Neuronal stem cell (in vitro differentiated cells): ENCODE measurements at regions not wholly inside any gene's neighbourhood (a gene's known extent, or its start where the extent isn't known, plus 50 kb on each side); places are given as distances from the start of the nearest gene placed in this dataset.

Source experiments
- DNase-seq: peaks from one replicate; pipeline ENCODE4 v3.0.0-alpha.2; 2013; ENCODE audit warnings: low spot score
- H2AFZ ChIP-seq: one replicate; pipeline ENCODE4 v1.6.1; 2013; ENCODE audit warnings: mild to moderate bottlenecking, low read length, inconsistent platforms
- H2AK5ac ChIP-seq: 2 replicates; pipeline ENCODE4 v1.6.1; 2013; ENCODE audit warnings: low read depth, mild to moderate bottlenecking, inconsistent platforms, low read length, moderate library complexity, mixed read lengths
- H2BK120ac ChIP-seq: 2 replicates; pipeline ENCODE4 v1.6.1; 2013; ENCODE audit warnings: low read depth, mild to moderate bottlenecking, inconsistent platforms, low read length, moderate library complexity, mixed read lengths
- H2BK12ac ChIP-seq: one replicate; pipeline ENCODE4 v1.6.1; 2013; ENCODE audit warnings: low read length, inconsistent platforms
- H2BK15ac ChIP-seq: 2 replicates; pipeline ENCODE4 v1.6.1; 2013; ENCODE audit warnings: mild to moderate bottlenecking, low read length, inconsistent platforms, mixed read lengths
- H2BK5ac ChIP-seq: one replicate; pipeline ENCODE4 v1.6.1; 2013; ENCODE audit warnings: inconsistent platforms, mild to moderate bottlenecking, low read length, moderate library complexity
- H3K14ac ChIP-seq: one replicate; pipeline ENCODE4 v1.6.1; 2013; ENCODE audit warnings: low read length, inconsistent platforms
- H3K18ac ChIP-seq: 2 replicates; pipeline ENCODE4 v1.6.1; 2013; ENCODE audit warnings: low read length, inconsistent platforms
- H3K23ac ChIP-seq: 2 replicates; pipeline ENCODE4 v1.6.1; 2013; ENCODE audit warnings: low read depth, mild to moderate bottlenecking, mixed read lengths, low read length, inconsistent platforms; ENCODE audit not compliant: poor library complexity
- H3K27ac ChIP-seq: replicated peaks from 3 replicates; pipeline ENCODE4 v1.5.1; 2013; ENCODE audit warnings: low read length, inconsistent platforms
- H3K27me3 ChIP-seq, 3 experiments: 2 replicates each; pipeline ENCODE4 v1.6.1; 2013; ENCODE audit warnings: low read length in 3 of 3, mild to moderate bottlenecking in 2 of 3, inconsistent platforms in 1 of 3, low read depth in 1 of 3, mixed read lengths in 1 of 3, moderate library complexity in 1 of 3; ENCODE audit not compliant: control insufficient read depth in 3 of 3, insufficient read depth in 3 of 3
- H3K36me3 ChIP-seq, 2 donors: replicated peaks in 1 of 2; 2 replicates each; pipeline ENCODE4 v1.6.1; 2013; ENCODE audit warnings: low read length in 2 of 2; ENCODE audit not compliant: control insufficient read depth in 2 of 2, insufficient read depth in 2 of 2
- H3K4ac ChIP-seq: 2 replicates; pipeline ENCODE4 v1.6.1; 2013; ENCODE audit warnings: inconsistent platforms, mild to moderate bottlenecking, low read length, moderate library complexity
- H3K4me1 ChIP-seq, 2 donors: 1 replicate in 1 of 2; 2 replicates in 1 of 2; pipeline ENCODE4 v1.6.1; 2013; ENCODE audit warnings: low read length in 2 of 2, low read depth in 1 of 2; ENCODE audit not compliant: control insufficient read depth in 2 of 2, insufficient read depth in 1 of 2
- H3K4me2 ChIP-seq: one replicate; pipeline ENCODE4 v1.6.1; 2013; ENCODE audit warnings: mild to moderate bottlenecking, low read length, inconsistent platforms; ENCODE audit not compliant: insufficient read depth, poor library complexity, severe bottlenecking
- H3K4me3 ChIP-seq, 2 donors: 2 replicates each; pipeline ENCODE4 v1.5.1; 2013; ENCODE audit warnings: low read length in 2 of 2, mild to moderate bottlenecking in 2 of 2, inconsistent platforms in 1 of 2, moderate library complexity in 1 of 2
- H3K79me1 ChIP-seq: one replicate; pipeline ENCODE4 v1.6.1; 2013; ENCODE audit warnings: low read depth, mild to moderate bottlenecking, inconsistent platforms, low read length, moderate library complexity
- H3K9ac ChIP-seq: one replicate; pipeline ENCODE4 v1.6.1; 2013; ENCODE audit warnings: mild to moderate bottlenecking, low read depth, low read length, inconsistent platforms; ENCODE audit not compliant: poor library complexity
- H3K9me3 ChIP-seq, 2 donors: replicated peaks in 1 of 2; 2 replicates each; pipeline versions ENCODE3 to v1.6.1; 2013; ENCODE audit warnings: low read length in 2 of 2, mild to moderate bottlenecking in 2 of 2, inconsistent platforms in 1 of 2, low read depth in 1 of 2, mixed read lengths in 1 of 2, moderate library complexity in 1 of 2; ENCODE audit not compliant: control insufficient read depth in 2 of 2, insufficient read depth in 1 of 2
- H4K8ac ChIP-seq: one replicate; pipeline ENCODE4 v1.6.1; 2013; ENCODE audit warnings: low read depth, mild to moderate bottlenecking, inconsistent platforms, low read length, moderate library complexity
- H4K91ac ChIP-seq: one replicate; pipeline ENCODE4 v1.6.1; 2013; ENCODE audit warnings: low read length, low read depth, mild to moderate bottlenecking, inconsistent platforms; ENCODE audit not compliant: poor library complexity
- WGBS, 2 donors: extraction: QIAGEN DNeasy Blood & Tissue Kit; methylation state at CpG; one replicate each; pipeline ENCODE4 v1.1.7; 2013; ENCODE audit warnings: missing lambda C conversion rate in 2 of 2, mixed read lengths in 1 of 2; ENCODE audit not compliant: insufficient read length in 2 of 2, insufficient replicate concordance in 1 of 2; ENCODE audit errors: extremely low coverage in 2 of 2; 5-methylcytosine and 5-hydroxymethylcytosine counted together

GRCh38 chr3:63042833-63043232 is 167.6 kb upstream of the CADPS start:
- Histone ChIP-seq H3K27me3 (no peaks in the 10 kb centered on the region), H4K8ac (no peak overlapping the region), H2BK5ac (no peak overlapping the region), H3K23ac (no peak overlapping the region), H2BK12ac (no peak overlapping the region), H2AFZ (no peak overlapping the region), H3K4me1 (no peaks in the 10 kb centered on the region), H2BK15ac (no peak overlapping the region), H3K4me3 (no peak overlapping the region), H4K91ac (no peak overlapping the region), H3K27ac (no peak overlapping the region), H3K9me3 (no peaks in the 10 kb centered on the region), H3K79me1 (no peaks in the 10 kb centered on the region), H2BK120ac (no peak overlapping the region), H3K4me2 (no peak overlapping the region), H3K4ac (no peak overlapping the region), H3K9ac (no peak overlapping the region), H3K14ac (no peak overlapping the region), H3K36me3 (no peaks in the 10 kb centered on the region), H3K18ac (no peak overlapping the region), H2AK5ac (no peak overlapping the region)
- DNase-seq, result no peak
- WGBS, 2 donors, result no CpG with 5 or more reads among the region's 3 CpGs

GRCh38 chr3:63043631-63044030 is 168.4 kb upstream of the CADPS start:
- no peak overlapping the region for H3K4me3 ChIP-seq
- H3K9ac ChIP-seq, result no peak overlapping the region
- H3K18ac ChIP-seq, result no peak overlapping the region
- H3K23ac ChIP-seq, result no peak overlapping the region
- H4K91ac ChIP-seq, result no peak overlapping the region
- no peak for DNase-seq
- no peak overlapping the region for H2BK12ac ChIP-seq
- H2BK15ac ChIP-seq, result no peak overlapping the region
- H4K8ac ChIP-seq, result no peak overlapping the region
- no peaks in the 10 kb centered on the region for H3K36me3 ChIP-seq
- H3K27ac ChIP-seq, result no peak overlapping the region
- H2BK5ac ChIP-seq, result no peak overlapping the region
- no peaks in the 10 kb centered on the region for H3K27me3 ChIP-seq
- H3K14ac ChIP-seq, result no peak overlapping the region
- H3K4me2 ChIP-seq, result no peak overlapping the region
- H3K4ac ChIP-seq, result no peak overlapping the region
- no peak overlapping the region for H2BK120ac ChIP-seq
- no peak overlapping the region for H2AFZ ChIP-seq
- no peak overlapping the region for H2AK5ac ChIP-seq
- no peaks in the 10 kb centered on the region for H3K79me1 ChIP-seq
- WGBS, 2 donors, result no CpG with 5 or more reads among the region's 1 CpG
- H3K9me3 ChIP-seq, result no peaks in the 10 kb centered on the region
- H3K4me1 ChIP-seq, result no peaks in the 10 kb centered on the region

GRCh38 chr3:63046152-63046551 is 170.9 kb upstream of the CADPS start:
- no peaks in the 10 kb centered on the region for H3K36me3 ChIP-seq
- no peaks in the 10 kb centered on the region for H3K27me3 ChIP-seq
- no peak overlapping the region for H3K14ac ChIP-seq
- no peak overlapping the region for H2BK120ac ChIP-seq
- H3K23ac ChIP-seq, result no peak overlapping the region
- no peak overlapping the region for H3K9ac ChIP-seq
- no peak overlapping the region for H3K4ac ChIP-seq
- WGBS, 2 donors, result no CpG with 5 or more reads among the region's 2 CpGs
- no peak for DNase-seq
- no peak overlapping the region for H4K91ac ChIP-seq
- H2AFZ ChIP-seq, result no peak overlapping the region
- no peaks in the 10 kb centered on the region for H3K9me3 ChIP-seq
- no peak overlapping the region for H3K27ac ChIP-seq
- H4K8ac ChIP-seq, result no peak overlapping the region
- no peak overlapping the region for H2BK5ac ChIP-seq
- H3K4me2 ChIP-seq, result no peak overlapping the region
- no peak overlapping the region for H2AK5ac ChIP-seq
- H3K18ac ChIP-seq, result no peak overlapping the region
- no peaks in the 10 kb centered on the region for H3K4me1 ChIP-seq
- H3K4me3 ChIP-seq, result no peak overlapping the region
- no peaks in the 10 kb centered on the region for H3K79me1 ChIP-seq
- H2BK12ac ChIP-seq, result no peak overlapping the region
- H2BK15ac ChIP-seq, result no peak overlapping the region

GRCh38 chr3:63046580-63046979 is 171.4 kb upstream of the CADPS start:
- no peak overlapping the region for H3K23ac ChIP-seq
- H2BK5ac ChIP-seq, result no peak overlapping the region
- no peak overlapping the region for H4K91ac ChIP-seq
- H4K8ac ChIP-seq, result no peak overlapping the region
- no peak overlapping the region for H3K4me3 ChIP-seq
- DNase-seq, result no peak
- no peak overlapping the region for H3K9ac ChIP-seq
- H2BK15ac ChIP-seq, result no peak overlapping the region
- H2AK5ac ChIP-seq, result no peak overlapping the region
- no peaks in the 10 kb centered on the region for H3K9me3 ChIP-seq
- no peak overlapping the region for H3K27ac ChIP-seq
- H3K36me3 ChIP-seq, result no peaks in the 10 kb centered on the region
- no peak overlapping the region for H2AFZ ChIP-seq
- no peaks in the 10 kb centered on the region for H3K79me1 ChIP-seq
- no peak overlapping the region for H3K18ac ChIP-seq
- no peaks in the 10 kb centered on the region for H3K27me3 ChIP-seq
- H3K4me1 ChIP-seq, result no peaks in the 10 kb centered on the region
- WGBS, 2 donors, result no CpG with 5 or more reads among the region's 4 CpGs
- no peak overlapping the region for H3K14ac ChIP-seq
- H3K4me2 ChIP-seq, result no peak overlapping the region
- no peak overlapping the region for H2BK12ac ChIP-seq
- H3K4ac ChIP-seq, result no peak overlapping the region
- H2BK120ac ChIP-seq, result no peak overlapping the region
